ENCODE measurements at regions not wholly inside any gene's neighbourhood (a gene's known extent, or its start where the extent isn't known, plus 50 kb on each side); places are given as distances from the start of the nearest gene placed in this dataset.

- 25% methylated on average over 1 of the region's 1 CpG for WGBS (ENCODE audit: insufficient coverage)
- Histone ChIP-seq H3K4me1 (ENCODE audit: control insufficient read depth, insufficient read depth, low read length) (no peaks in the 10 kb centered on the region), H3K9me3 (ENCODE audit: control insufficient read depth, insufficient read depth, low read length) (no peaks in the 10 kb centered on the region), H3K27me3 (ENCODE audit: control insufficient read depth, insufficient read depth, low read length) (no peaks in the 10 kb centered on the region), H3K4me3 (ENCODE audit: low read depth, low read length) (no peak overlapping the region), H3K27ac (ENCODE audit: low read depth, low read length) (no peak overlapping the region), H3K36me3 (ENCODE audit: control insufficient read depth, insufficient read depth, low read length) (no peaks in the 10 kb centered on the region)
- DNase-seq (ENCODE audit: low read depth in 4 of 6, low spot score in 6 of 6), result no peak
Measured at GRCh38 chr5:18051953-18052352, 417.7 kb downstream of the TAF11L14 start.

- no CpG with 5 or more reads among the region's 3 CpGs for WGBS (ENCODE audit: insufficient coverage)
- no peak for DNase-seq (ENCODE audit: low read depth in 4 of 6, low spot score in 6 of 6)
- no peak overlapping the region for H3K27ac ChIP-seq (ENCODE audit: low read depth, low read length)
- no peak overlapping the region for H3K4me3 ChIP-seq (ENCODE audit: low read depth, low read length)
- no peaks in the 10 kb centered on the region for H3K36me3 ChIP-seq (ENCODE audit: control insufficient read depth, insufficient read depth, low read length)
- H3K27me3 ChIP-seq (ENCODE audit: control insufficient read depth, insufficient read depth, low read length), result no peaks in the 10 kb centered on the region
- no peaks in the 10 kb centered on the region for H3K4me1 ChIP-seq (ENCODE audit: control insufficient read depth, insufficient read depth, low read length)
- no peaks in the 10 kb centered on the region for H3K9me3 ChIP-seq (ENCODE audit: control insufficient read depth, insufficient read depth, low read length)
Measured at GRCh38 chr5:18052569-18052968, 418.3 kb downstream of the TAF11L14 start.

GRCh38 chr5:18057725-18058124 lies 423.5 kb downstream of the TAF11L14 start:
- no peak overlapping the region for H3K27ac ChIP-seq (ENCODE audit: low read depth, low read length)

GRCh38 chr5:18067615-18068014 lies 433.4 kb downstream of the TAF11L14 start:
- Histone ChIP-seq H3K27ac (ENCODE audit: low read depth, low read length) (no peak overlapping the region), H3K27me3 (ENCODE audit: control insufficient read depth, insufficient read depth, low read length) (no peaks in the 10 kb centered on the region), H3K4me1 (ENCODE audit: control insufficient read depth, insufficient read depth, low read length) (no peaks in the 10 kb centered on the region), H3K4me3 (ENCODE audit: low read depth, low read length) (no peak overlapping the region), H3K9me3 (ENCODE audit: control insufficient read depth, insufficient read depth, low read length) (no peaks in the 10 kb centered on the region), H3K36me3 (ENCODE audit: control insufficient read depth, insufficient read depth, low read length) (no peaks in the 10 kb centered on the region)
- no peak for DNase-seq (ENCODE audit: low read depth in 4 of 6, low spot score in 6 of 6)
- WGBS (ENCODE audit: insufficient coverage), result 67% methylated on average over 1 of the region's 2 CpGs

More at GRCh38 chr5:18057725-18058124, 423.5 kb downstream of the TAF11L14 start:
- no CpG with 5 or more reads among the region's 3 CpGs for WGBS (ENCODE audit: insufficient coverage)
- Histone ChIP-seq H3K4me3 (ENCODE audit: low read depth, low read length) (no peak overlapping the region), H3K36me3 (ENCODE audit: control insufficient read depth, insufficient read depth, low read length) (no peaks in the 10 kb centered on the region), H3K4me1 (ENCODE audit: control insufficient read depth, insufficient read depth, low read length) (no peaks in the 10 kb centered on the region), H3K9me3 (ENCODE audit: control insufficient read depth, insufficient read depth, low read length) (no peaks in the 10 kb centered on the region), H3K27me3 (ENCODE audit: control insufficient read depth, insufficient read depth, low read length) (no peaks in the 10 kb centered on the region)
- peak in 1 of 6 donors; percentile 68 for DNase-seq (ENCODE audit: low read depth in 4 of 6, low spot score in 6 of 6)

- Histone ChIP-seq H3K4me3 (ENCODE audit: low read depth, low read length) (no peak overlapping the region), H3K27ac (ENCODE audit: low read depth, low read length) (no peak overlapping the region), H3K9me3 (ENCODE audit: control insufficient read depth, insufficient read depth, low read length) (no peaks in the 10 kb centered on the region), H3K36me3 (ENCODE audit: control insufficient read depth, insufficient read depth, low read length) (no peaks in the 10 kb centered on the region), H3K4me1 (ENCODE audit: control insufficient read depth, insufficient read depth, low read length) (no peaks in the 10 kb centered on the region), H3K27me3 (ENCODE audit: control insufficient read depth, insufficient read depth, low read length) (no peaks in the 10 kb centered on the region)
- 91% methylated on average over 3 of the region's 5 CpGs for WGBS (ENCODE audit: insufficient coverage)
- DNase-seq (ENCODE audit: low read depth in 4 of 6, low spot score in 6 of 6), result no peak
Measured at GRCh38 chr5:18068826-18069225, 434.6 kb downstream of the TAF11L14 start.

- no peaks in the 10 kb centered on the region for H3K9me3 ChIP-seq (ENCODE audit: control insufficient read depth, insufficient read depth, low read length)
- no CpG with 5 or more reads among the region's 2 CpGs for WGBS (ENCODE audit: insufficient coverage)
Measured at GRCh38 chr5:18069790-18070189, 435.5 kb downstream of the TAF11L14 start.

GRCh38 chr5:18072600-18072999 lies 438.3 kb downstream of the TAF11L14 start:
- H3K27ac ChIP-seq (ENCODE audit: low read depth, low read length), result no peak overlapping the region
- no peaks in the 10 kb centered on the region for H3K36me3 ChIP-seq (ENCODE audit: control insufficient read depth, insufficient read depth, low read length)
- DNase-seq (ENCODE audit: low read depth in 4 of 6, low spot score in 6 of 6), result no peak
- no CpG with 5 or more reads among the region's 2 CpGs for WGBS (ENCODE audit: insufficient coverage)
- H3K27me3 ChIP-seq (ENCODE audit: control insufficient read depth, insufficient read depth, low read length), result no peaks in the 10 kb centered on the region
- no peaks in the 10 kb centered on the region for H3K9me3 ChIP-seq (ENCODE audit: control insufficient read depth, insufficient read depth, low read length)
- no peak overlapping the region for H3K4me3 ChIP-seq (ENCODE audit: low read depth, low read length)
- H3K4me1 ChIP-seq (ENCODE audit: control insufficient read depth, insufficient read depth, low read length), result no peaks in the 10 kb centered on the region

More at GRCh38 chr5:18069790-18070189, 435.5 kb downstream of the TAF11L14 start:
- Histone ChIP-seq H3K4me3 (ENCODE audit: low read depth, low read length) (no peak overlapping the region), H3K27me3 (ENCODE audit: control insufficient read depth, insufficient read depth, low read length) (no peaks in the 10 kb centered on the region), H3K4me1 (ENCODE audit: control insufficient read depth, insufficient read depth, low read length) (no peaks in the 10 kb centered on the region), H3K27ac (ENCODE audit: low read depth, low read length) (no peak overlapping the region), H3K36me3 (ENCODE audit: control insufficient read depth, insufficient read depth, low read length) (no peaks in the 10 kb centered on the region)
- DNase-seq (ENCODE audit: low read depth in 4 of 6, low spot score in 6 of 6), result no peak

- DNase-seq (ENCODE audit: low read depth in 4 of 6, low spot score in 6 of 6), result peak in 1 of 6 donors; percentile 68
- Histone ChIP-seq H3K4me3 (ENCODE audit: low read depth, low read length) (no peak overlapping the region), H3K9me3 (ENCODE audit: control insufficient read depth, insufficient read depth, low read length) (no peaks in the 10 kb centered on the region), H3K4me1 (ENCODE audit: control insufficient read depth, insufficient read depth, low read length) (no peaks in the 10 kb centered on the region), H3K36me3 (ENCODE audit: control insufficient read depth, insufficient read depth, low read length) (no peaks in the 10 kb centered on the region), H3K27me3 (ENCODE audit: control insufficient read depth, insufficient read depth, low read length) (no peaks in the 10 kb centered on the region), H3K27ac (ENCODE audit: low read depth, low read length) (no peak overlapping the region)
- WGBS (ENCODE audit: insufficient coverage), result no CpG with 5 or more reads among the region's 3 CpGs
Measured at GRCh38 chr5:18074961-18075360, 440.7 kb downstream of the TAF11L14 start.

GRCh38 chr5:18078157-18078556 lies 443.9 kb downstream of the TAF11L14 start:
- Histone ChIP-seq H3K36me3 (ENCODE audit: control insufficient read depth, insufficient read depth, low read length) (no peaks in the 10 kb centered on the region), H3K4me3 (ENCODE audit: low read depth, low read length) (no peak overlapping the region), H3K27ac (ENCODE audit: low read depth, low read length) (no peak overlapping the region), H3K9me3 (ENCODE audit: control insufficient read depth, insufficient read depth, low read length) (no peaks in the 10 kb centered on the region), H3K4me1 (ENCODE audit: control insufficient read depth, insufficient read depth, low read length) (no peaks in the 10 kb centered on the region), H3K27me3 (ENCODE audit: control insufficient read depth, insufficient read depth, low read length) (no peaks in the 10 kb centered on the region)
- DNase-seq (ENCODE audit: low read depth in 4 of 6, low spot score in 6 of 6), result no peak

GRCh38 chr5:18079831-18080230 lies 445.6 kb downstream of the TAF11L14 start:
- H3K27ac ChIP-seq (ENCODE audit: low read depth, low read length), result no peak overlapping the region
- H3K9me3 ChIP-seq (ENCODE audit: control insufficient read depth, insufficient read depth, low read length), result no peaks in the 10 kb centered on the region
- peak in 1 of 6 donors; percentile 68 for DNase-seq (ENCODE audit: low read depth in 4 of 6, low spot score in 6 of 6)
- H3K36me3 ChIP-seq (ENCODE audit: control insufficient read depth, insufficient read depth, low read length), result no peaks in the 10 kb centered on the region
- H3K4me3 ChIP-seq (ENCODE audit: low read depth, low read length), result no peak overlapping the region
- H3K4me1 ChIP-seq (ENCODE audit: control insufficient read depth, insufficient read depth, low read length), result no peaks in the 10 kb centered on the region
- WGBS (ENCODE audit: insufficient coverage), result 88% methylated on average over 1 of the region's 3 CpGs
- no peaks in the 10 kb centered on the region for H3K27me3 ChIP-seq (ENCODE audit: control insufficient read depth, insufficient read depth, low read length)

All from spinal cord (tissue), 9 donors.